Mesodermal cell (in vitro differentiated cells): ENCODE measurements at regions not wholly inside any gene's neighbourhood (a gene's known extent, or its start where the extent isn't known, plus 50 kb on each side); places are given as distances from the start of the nearest gene placed in this dataset.

ENCODE experiments used
- H3K27ac ChIP-seq: 2 replicates; pipeline ENCODE4 v1.7.0; 2013; ENCODE audit warnings: mild to moderate bottlenecking, low read depth, low read length, moderate library complexity; ENCODE audit not compliant: severe bottlenecking
- H3K36me3 ChIP-seq: 2 replicates; pipeline ENCODE4 v1.7.1; 2013; ENCODE audit warnings: mild to moderate bottlenecking, low read length, moderate library complexity; ENCODE audit not compliant: control insufficient read depth, insufficient read depth
- H3K4me1 ChIP-seq: one replicate; pipeline ENCODE4 v1.7.1; 2013; ENCODE audit warnings: mild to moderate bottlenecking, low read length; ENCODE audit not compliant: insufficient read depth, control insufficient read depth, poor library complexity, severe bottlenecking
- H3K4me3 ChIP-seq: 2 replicates; pipeline ENCODE4 v1.7.0; 2013; ENCODE audit warnings: low read length, control low read depth, mild to moderate bottlenecking; ENCODE audit not compliant: insufficient read depth, poor library complexity, severe bottlenecking; ENCODE audit errors: extremely low read depth
- H3K9me3 ChIP-seq: 2 replicates; pipeline ENCODE4 v1.7.1; 2013; ENCODE audit warnings: mild to moderate bottlenecking, low read length, moderate library complexity; ENCODE audit not compliant: control insufficient read depth
- WGBS, 2 experiments: methylation state at CpG; one replicate each; pipeline ENCODE4 v1.1.5; 2013; ENCODE audit warnings: missing lambda C conversion rate in 2 of 2; ENCODE audit not compliant: insufficient coverage in 2 of 2; 5-methylcytosine and 5-hydroxymethylcytosine counted together

DNA sequence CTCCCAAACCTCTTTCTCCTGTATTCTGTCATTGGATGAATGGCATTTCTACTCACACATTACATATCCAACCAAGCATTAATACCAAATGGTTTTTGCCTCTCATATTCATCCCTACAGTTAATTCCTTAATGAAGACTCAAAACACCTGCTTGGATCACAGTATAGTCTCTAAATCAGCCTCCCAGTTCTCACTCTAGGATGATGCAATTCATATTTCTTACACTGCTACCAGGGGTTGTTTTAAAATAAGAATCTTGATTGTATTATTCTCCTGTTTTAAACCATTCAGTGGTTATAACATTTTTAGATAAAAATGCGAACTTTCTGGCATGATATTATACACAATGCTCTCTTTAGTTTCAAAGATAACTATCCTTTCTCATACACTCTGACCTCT, 281.4 kb upstream of the ZEB2 start:
- no peak overlapping the region for H3K4me3 ChIP-seq
- no peaks in the 10 kb centered on the region for H3K36me3 ChIP-seq
- no CpG with 5 or more reads among the region's 1 CpG for WGBS, 2 experiments
- H3K9me3 ChIP-seq, result no peaks in the 10 kb centered on the region
- peaks cover 21% of the 10 kb centered on the region for H3K4me1 ChIP-seq
- H3K27ac ChIP-seq, result peak overlapping the region; percentile 84

DNA sequence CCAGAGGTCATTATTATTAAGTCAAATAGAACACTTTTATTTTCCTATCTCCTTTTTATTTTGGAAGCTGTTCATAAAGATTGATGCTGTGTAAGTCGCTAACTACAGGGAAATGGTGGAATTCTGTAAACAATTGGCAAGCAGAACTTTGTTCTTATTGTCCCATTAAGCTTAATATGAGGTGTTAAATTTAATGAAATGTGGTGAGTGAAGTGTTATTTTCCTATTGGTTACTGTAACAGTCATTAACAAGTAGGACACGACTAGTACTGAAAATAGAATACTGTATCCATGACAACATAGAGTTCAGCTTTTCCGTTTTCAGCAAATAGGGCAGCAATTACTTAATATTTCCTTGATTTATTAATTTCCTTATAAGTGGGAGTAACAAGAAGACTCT, 279.1 kb upstream of the ZEB2 start:
- Histone ChIP-seq H3K36me3 (no peaks in the 10 kb centered on the region), H3K9me3 (no peaks in the 10 kb centered on the region), H3K4me1 (peaks cover 24% of the 10 kb centered on the region), H3K4me3 (no peak overlapping the region), H3K27ac (no peak overlapping the region)
- WGBS, 2 experiments, result 100% methylated on average over 1 of the region's 3 CpGs; no CpG with 5 or more reads in 1 of the 2 experiments

DNA sequence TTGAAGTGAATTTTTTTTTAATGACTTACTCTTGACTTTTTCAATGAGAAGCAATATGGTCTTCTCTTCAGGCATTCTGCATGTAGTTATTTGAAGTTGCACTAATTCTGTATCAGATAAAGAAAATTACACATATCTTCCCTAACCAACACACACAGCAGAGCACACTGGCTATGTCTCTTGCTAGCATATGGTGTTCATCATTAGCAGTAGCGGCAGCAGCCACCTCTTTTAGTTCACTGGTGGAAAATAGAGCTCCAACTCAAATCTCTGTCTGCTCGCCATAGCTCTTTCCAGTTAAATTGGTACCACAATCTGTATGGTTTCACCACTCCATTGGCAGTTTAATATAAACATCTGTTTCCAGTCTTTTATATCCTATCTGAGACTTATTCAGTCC, 278.1 kb upstream of the ZEB2 start:
- Histone ChIP-seq H3K4me1 (peaks cover 22% of the 10 kb centered on the region), H3K36me3 (no peaks in the 10 kb centered on the region), H3K27ac (no peak overlapping the region), H3K9me3 (no peaks in the 10 kb centered on the region), H3K4me3 (no peak overlapping the region)
- WGBS, 2 experiments, result 100% methylated on average over 2 of the region's 2 CpGs

GRCh38 chr2:144796936-144797335, 277.0 kb upstream of the ZEB2 start:
- H3K4me1 ChIP-seq, result peaks cover 11% of the 10 kb centered on the region
- WGBS, 2 experiments, result 60 to 100% methylated on average over 1 to 2 of the region's 3 CpGs
- no peak overlapping the region for H3K4me3 ChIP-seq
- no peak overlapping the region for H3K27ac ChIP-seq
- H3K9me3 ChIP-seq, result no peaks in the 10 kb centered on the region
- H3K36me3 ChIP-seq, result no peaks in the 10 kb centered on the region

GRCh38 chr2:144796164-144796563, 276.2 kb upstream of the ZEB2 start:
- WGBS, 2 experiments, result 88 to 100% methylated on average over 1 to 2 of the region's 2 CpGs
- peaks cover 6% of the 10 kb centered on the region for H3K4me1 ChIP-seq

GRCh38 chr2:144785253-144785652, 265.3 kb upstream of the ZEB2 start:
- Histone ChIP-seq H3K4me1 (no peaks in the 10 kb centered on the region), H3K9me3 (no peaks in the 10 kb centered on the region), H3K36me3 (no peaks in the 10 kb centered on the region), H3K27ac (no peak overlapping the region), H3K4me3 (no peak overlapping the region)
- WGBS, 2 experiments, result 93 to 94% methylated on average over 5 of the region's 5 CpGs

More at GRCh38 chr2:144796164-144796563, 276.2 kb upstream of the ZEB2 start:
- Histone ChIP-seq H3K4me3 (no peak overlapping the region), H3K27ac (no peak overlapping the region), H3K36me3 (no peaks in the 10 kb centered on the region), H3K9me3 (no peaks in the 10 kb centered on the region)

- Histone ChIP-seq H3K9me3 (no peaks in the 10 kb centered on the region), H3K4me3 (no peak overlapping the region), H3K4me1 (no peaks in the 10 kb centered on the region), H3K27ac (no peak overlapping the region), H3K36me3 (no peaks in the 10 kb centered on the region)
- 90 to 100% methylated on average over 1 to 2 of the region's 3 CpGs for WGBS, 2 experiments
These were observed 261.1 kb upstream of the ZEB2 start for GRCh38 chr2:144780983-144781382.

- Histone ChIP-seq H3K9me3 (no peaks in the 10 kb centered on the region), H3K36me3 (no peaks in the 10 kb centered on the region), H3K4me1 (no peaks in the 10 kb centered on the region), H3K4me3 (no peak overlapping the region), H3K27ac (no peak overlapping the region)
These were observed 256.8 kb upstream of the ZEB2 start for GRCh38 chr2:144776766-144777165.

DNA sequence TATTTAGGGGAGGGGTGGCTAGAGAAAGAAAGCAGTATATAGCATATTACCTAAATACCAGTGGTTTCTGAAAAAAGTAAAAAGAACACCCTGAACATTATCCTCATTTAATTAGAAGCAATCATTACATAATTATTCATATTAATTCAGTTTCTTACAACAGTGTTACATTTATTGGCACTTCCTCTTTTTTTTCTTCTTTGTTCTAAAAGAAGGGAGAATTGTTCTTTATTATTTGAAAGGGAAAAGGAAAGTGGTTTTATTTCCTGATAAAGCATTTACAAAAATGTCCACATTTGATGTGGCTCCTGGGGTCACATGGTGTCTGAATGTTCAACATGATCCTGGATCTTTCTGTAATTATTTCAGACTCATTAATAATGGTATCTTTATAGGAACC, 254.9 kb upstream of the ZEB2 start:
- no peaks in the 10 kb centered on the region for H3K4me1 ChIP-seq
- H3K9me3 ChIP-seq, result no peaks in the 10 kb centered on the region
- H3K4me3 ChIP-seq, result no peak overlapping the region
- no peak overlapping the region for H3K27ac ChIP-seq
- H3K36me3 ChIP-seq, result no peaks in the 10 kb centered on the region

DNA sequence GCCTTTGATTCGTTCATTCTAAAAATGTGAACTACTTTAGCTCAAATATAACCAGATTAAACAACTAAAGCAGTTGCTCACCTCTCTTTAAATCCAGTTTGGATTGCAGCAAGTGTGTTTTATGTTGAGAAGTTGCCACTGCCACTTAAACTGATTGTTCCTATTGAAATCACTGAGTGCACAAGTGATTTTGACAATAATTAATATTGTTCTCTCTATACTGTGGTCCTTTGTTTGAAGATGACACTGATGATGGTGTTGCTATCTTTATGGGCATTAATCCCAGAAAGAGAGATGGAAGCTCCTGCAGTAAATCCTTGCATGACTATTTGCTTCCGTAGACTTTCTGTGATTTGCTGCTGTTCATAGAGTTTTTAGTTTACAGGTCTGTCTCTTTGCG, 251.4 kb upstream of the ZEB2 start:
- H3K4me1 ChIP-seq, result no peaks in the 10 kb centered on the region
- peak overlapping the region; percentile 13 for H3K27ac ChIP-seq
- no peaks in the 10 kb centered on the region for H3K9me3 ChIP-seq
- WGBS, 2 experiments, result no CpG with 5 or more reads among the region's 3 CpGs
- H3K4me3 ChIP-seq, result no peak overlapping the region
- no peaks in the 10 kb centered on the region for H3K36me3 ChIP-seq

GRCh38 chr2:144770616-144771230, 250.8 kb upstream of the ZEB2 start:
- Histone ChIP-seq H3K27ac (no peak overlapping the region), H3K4me1 (no peaks in the 10 kb centered on the region)
- WGBS, 2 experiments, result 91 to 95% methylated on average over 5 of the region's 6 CpGs

More at GRCh38 chr2:144770616-144771230, 250.8 kb upstream of the ZEB2 start:
- no peaks in the 10 kb centered on the region for H3K36me3 ChIP-seq
- H3K4me3 ChIP-seq, result no peak overlapping the region
- H3K9me3 ChIP-seq, result no peaks in the 10 kb centered on the region
